D721Med (cell line): ENCODE measurements at regions not wholly inside any gene's neighbourhood (a gene's known extent, or its start where the extent isn't known, plus 50 kb on each side); places are given as distances from the start of the nearest gene placed in this dataset.
"Not testable (repeated sequence)": the region's sequence is repeated elsewhere in the genome, so short reads cannot be mapped to it uniquely, and the experiment has no call there.

Experiments used
- DNase-seq: peaks from one replicate; pipeline ENCODE4 v3.0.0; 2011; ENCODE audit warnings: low spot score; ENCODE audit not compliant: insufficient read length
- FAIRE-seq: peaks from 2 replicates; lab custom pipeline; 2011; peaks lifted over from hg19 to GRCh38; lab: Jason Lieb, UNC
- TF ChIP-seq, protein P1 (sequence below): IDR thresholded peaks from 2 replicates; pipeline ENCODE4 v1.5.1; 2012; ENCODE audit warnings: mild to moderate bottlenecking, control low read depth; ENCODE audit not compliant: insufficient read depth; ENCODE audit errors: missing control alignments

GRCh38 chr6:137560184-137560563 lies 66.0 kb upstream of the OLIG3 start:
- DNase-seq (no peak), FAIRE-seq (no peak)
- TF ChIP-seq, protein P1, sequence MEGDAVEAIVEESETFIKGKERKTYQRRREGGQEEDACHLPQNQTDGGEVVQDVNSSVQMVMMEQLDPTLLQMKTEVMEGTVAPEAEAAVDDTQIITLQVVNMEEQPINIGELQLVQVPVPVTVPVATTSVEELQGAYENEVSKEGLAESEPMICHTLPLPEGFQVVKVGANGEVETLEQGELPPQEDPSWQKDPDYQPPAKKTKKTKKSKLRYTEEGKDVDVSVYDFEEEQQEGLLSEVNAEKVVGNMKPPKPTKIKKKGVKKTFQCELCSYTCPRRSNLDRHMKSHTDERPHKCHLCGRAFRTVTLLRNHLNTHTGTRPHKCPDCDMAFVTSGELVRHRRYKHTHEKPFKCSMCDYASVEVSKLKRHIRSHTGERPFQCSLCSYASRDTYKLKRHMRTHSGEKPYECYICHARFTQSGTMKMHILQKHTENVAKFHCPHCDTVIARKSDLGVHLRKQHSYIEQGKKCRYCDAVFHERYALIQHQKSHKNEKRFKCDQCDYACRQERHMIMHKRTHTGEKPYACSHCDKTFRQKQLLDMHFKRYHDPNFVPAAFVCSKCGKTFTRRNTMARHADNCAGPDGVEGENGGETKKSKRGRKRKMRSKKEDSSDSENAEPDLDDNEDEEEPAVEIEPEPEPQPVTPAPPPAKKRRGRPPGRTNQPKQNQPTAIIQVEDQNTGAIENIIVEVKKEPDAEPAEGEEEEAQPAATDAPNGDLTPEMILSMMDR: no peak

- TF ChIP-seq, protein P1: no peak
- FAIRE-seq: no peak
Measured at GRCh38 chr6:137568067-137568466, 73.9 kb upstream of the OLIG3 start.

DNA sequence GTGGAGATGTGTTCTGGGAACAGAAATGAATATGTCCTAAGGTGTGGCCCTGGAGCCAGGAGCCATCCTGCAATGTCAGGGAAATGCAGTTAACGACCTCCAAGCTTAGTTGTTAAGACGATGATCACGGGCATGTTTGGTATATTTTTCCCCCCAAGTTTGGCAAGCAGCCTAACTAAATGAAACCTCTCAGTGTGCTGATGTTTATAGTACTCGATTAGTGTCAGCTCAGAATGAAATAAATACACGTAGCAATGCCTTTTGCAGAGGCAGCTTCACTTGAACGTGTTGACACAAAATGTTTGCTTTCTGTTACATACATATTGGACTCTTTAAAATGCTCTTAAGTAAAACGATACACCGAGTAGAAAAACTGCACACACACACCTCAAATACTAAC lies 76.2 kb upstream of the OLIG3 start:
- TF ChIP-seq, protein P1: no peak
- FAIRE-seq (no peak), DNase-seq (no peak)

More at GRCh38 chr6:137568067-137568466, 73.9 kb upstream of the OLIG3 start:
- DNase-seq: no peak

GRCh38 chr6:137571854-137572253 lies 77.7 kb upstream of the OLIG3 start:
- no peak for FAIRE-seq
- DNase-seq: no peak
- TF ChIP-seq, protein P1: peak; percentile 36

GRCh38 chr6:137573739-137574138 lies 79.5 kb upstream of the OLIG3 start:
- TF ChIP-seq, protein P1: no peak
- no peak for DNase-seq
- FAIRE-seq: no peak

- DNase-seq (no peak), FAIRE-seq (no peak)
- TF ChIP-seq, protein P1: no peak
Measured at GRCh38 chr6:137579612-137580011, 85.4 kb upstream of the OLIG3 start.

DNA sequence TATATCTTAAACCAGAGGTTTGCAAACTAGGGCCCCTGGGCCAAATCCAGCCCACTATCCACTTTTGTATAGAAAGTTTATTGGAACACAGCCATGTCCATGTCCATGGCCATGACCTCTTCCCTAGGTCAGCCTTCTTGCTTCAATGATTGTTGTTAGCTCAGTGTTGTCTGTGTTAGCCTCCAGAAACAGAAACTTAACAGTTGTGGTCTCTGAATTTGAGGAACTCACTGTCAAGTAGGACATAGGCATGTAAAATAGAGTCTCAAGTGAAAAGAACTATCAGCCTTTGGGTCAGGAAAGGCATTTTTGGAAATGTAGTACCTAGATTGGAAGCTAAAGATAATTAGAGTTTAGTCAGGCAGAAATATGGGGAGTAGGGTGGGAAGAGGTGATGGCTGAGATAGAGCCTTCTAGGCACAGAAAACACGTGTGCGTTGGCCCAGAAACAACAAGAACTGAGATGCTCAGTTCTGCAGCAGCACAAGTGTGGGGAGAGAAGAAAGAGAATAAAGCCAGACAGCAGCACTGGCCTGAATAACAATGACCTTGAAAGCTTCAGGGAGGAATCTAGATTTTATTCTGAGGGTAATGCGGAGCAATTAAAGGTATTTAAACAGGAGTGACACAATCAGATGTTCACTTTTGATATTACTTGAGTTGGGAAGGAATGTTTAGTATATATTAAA lies 87.0 kb upstream of the OLIG3 start:
- TF ChIP-seq, protein P1: no peak
- no peak for FAIRE-seq
- DNase-seq: no peak

- not testable (repeated sequence) for DNase-seq
Measured at GRCh38 chr6:137583519-137583918, 89.3 kb upstream of the OLIG3 start.

More at GRCh38 chr6:137583519-137583918, 89.3 kb upstream of the OLIG3 start:
- not testable (repeated sequence) for FAIRE-seq
